Fibroblast of lung (primary cell): ENCODE measurements at regions not wholly inside any gene's neighbourhood (a gene's known extent, or its start where the extent isn't known, plus 50 kb on each side); places are given as distances from the start of the nearest gene placed in this dataset.

Experiments used
- EZH2 ChIP-seq: IDR thresholded peaks from 2 replicates; pipeline ENCODE4 v1.5.1; 2012; ENCODE audit warnings: low read length, control low read depth, mild to moderate bottlenecking; ENCODE audit errors: missing control alignments
- TF ChIP-seq, protein P1 (sequence below), 2 donors: IDR thresholded peaks in 1 of 2; conservative IDR thresholded peaks in 1 of 2; 1 replicate in 1 of 2; 2 replicates in 1 of 2; pipeline ENCODE4 v1.5.1; 2011 to 2012; ENCODE audit warnings: low read length in 2 of 2, control low read depth in 1 of 2, inconsistent platforms in 1 of 2, low read depth in 1 of 2, mild to moderate bottlenecking in 1 of 2

DNA sequence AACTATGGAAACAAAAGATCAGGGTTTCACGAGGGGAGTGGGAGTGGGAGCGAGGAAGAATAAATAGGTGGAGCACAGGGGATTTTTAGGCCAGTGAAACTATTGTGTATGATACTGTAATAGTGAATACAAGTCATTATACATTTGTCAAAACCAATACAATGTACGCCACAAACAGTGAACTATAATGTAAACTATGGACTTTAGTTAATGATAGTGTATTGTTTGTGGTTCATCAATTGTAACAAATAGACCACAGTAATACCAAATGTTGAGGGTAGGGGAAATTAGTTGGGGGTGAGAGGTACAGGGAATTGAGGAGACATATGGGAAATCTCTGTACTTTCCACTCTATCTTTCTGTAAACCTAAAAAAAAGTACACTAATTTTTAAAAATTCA, 218.4 kb downstream of the FRK start:
- TF ChIP-seq, protein P1, sequence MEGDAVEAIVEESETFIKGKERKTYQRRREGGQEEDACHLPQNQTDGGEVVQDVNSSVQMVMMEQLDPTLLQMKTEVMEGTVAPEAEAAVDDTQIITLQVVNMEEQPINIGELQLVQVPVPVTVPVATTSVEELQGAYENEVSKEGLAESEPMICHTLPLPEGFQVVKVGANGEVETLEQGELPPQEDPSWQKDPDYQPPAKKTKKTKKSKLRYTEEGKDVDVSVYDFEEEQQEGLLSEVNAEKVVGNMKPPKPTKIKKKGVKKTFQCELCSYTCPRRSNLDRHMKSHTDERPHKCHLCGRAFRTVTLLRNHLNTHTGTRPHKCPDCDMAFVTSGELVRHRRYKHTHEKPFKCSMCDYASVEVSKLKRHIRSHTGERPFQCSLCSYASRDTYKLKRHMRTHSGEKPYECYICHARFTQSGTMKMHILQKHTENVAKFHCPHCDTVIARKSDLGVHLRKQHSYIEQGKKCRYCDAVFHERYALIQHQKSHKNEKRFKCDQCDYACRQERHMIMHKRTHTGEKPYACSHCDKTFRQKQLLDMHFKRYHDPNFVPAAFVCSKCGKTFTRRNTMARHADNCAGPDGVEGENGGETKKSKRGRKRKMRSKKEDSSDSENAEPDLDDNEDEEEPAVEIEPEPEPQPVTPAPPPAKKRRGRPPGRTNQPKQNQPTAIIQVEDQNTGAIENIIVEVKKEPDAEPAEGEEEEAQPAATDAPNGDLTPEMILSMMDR (conservative IDR thresholded peaks at IDR 0.05 in 1 of 2, IDR thresholded peaks at IDR 0.05 in 1 of 2; ENCODE audit: low read depth in 1 of 2, low read length in 2 of 2): no peak
- no peak for TF ChIP-seq EZH2
